Keratinocyte (primary cell): ENCODE measurements at regions not wholly inside any gene's neighbourhood (a gene's known extent, or its start where the extent isn't known, plus 50 kb on each side); places are given as distances from the start of the nearest gene placed in this dataset.
"Not testable (repeated sequence)": the region's sequence is repeated elsewhere in the genome, so short reads cannot be mapped to it uniquely, and the experiment has no call there.

Source experiments
- DNase-seq: peaks from one replicate; pipeline ENCODE4 v3.0.0-alpha.2; 2011; ENCODE audit warnings: low read depth, missing footprints, low spot score
- FAIRE-seq: peaks from 2 replicates; lab custom pipeline; 2011; peaks lifted over from hg19 to GRCh38; lab: Jason Lieb, UNC
- H2AFZ ChIP-seq: 2 replicates; pipeline ENCODE4 v1.6.0; 2012; ENCODE audit warnings: low read length, control low read depth, inconsistent platforms; ENCODE audit not compliant: control insufficient read depth
- H3K27ac ChIP-seq: 2 replicates; pipeline ENCODE4 v1.5.1; 2011; ENCODE audit warnings: low read length; ENCODE audit not compliant: control insufficient read depth, insufficient read depth
- H3K27me3 ChIP-seq: 3 replicates; pipeline ENCODE4 v1.6.0; 2011; ENCODE audit warnings: low read length; ENCODE audit not compliant: control insufficient read depth, insufficient read depth; ENCODE audit errors: extremely low read depth
- H3K36me3 ChIP-seq, 2 experiments: 2 replicates in 1 of 2; 3 replicates in 1 of 2; pipeline ENCODE4 v1.5.1; 2011; ENCODE audit warnings: low read length in 2 of 2, mild to moderate bottlenecking in 1 of 2; ENCODE audit not compliant: control insufficient read depth in 2 of 2, insufficient read depth in 2 of 2; ENCODE audit errors: extremely low read depth in 1 of 2
- H3K4me1 ChIP-seq: 3 replicates; pipeline ENCODE4 v1.5.1; 2011; ENCODE audit warnings: low read length; ENCODE audit not compliant: control insufficient read depth, insufficient read depth; ENCODE audit errors: extremely low read depth
- H3K4me2 ChIP-seq: 3 replicates; pipeline ENCODE4 v1.6.0; 2011; ENCODE audit warnings: low read depth, low read length; ENCODE audit not compliant: control insufficient read depth, insufficient read depth; ENCODE audit errors: extremely low read depth
- H3K4me3 ChIP-seq, 3 experiments: fragments of 200-600 bp in 1 of 3; sonication (generic) in 1 of 3; 2 replicates in 2 of 3; 3 replicates in 1 of 3; pipeline ENCODE4 v1.5.1; 2011 to 2016; ENCODE audit warnings: low read length in 3 of 3, mild to moderate bottlenecking in 3 of 3, control low read depth in 2 of 3, inconsistent platforms in 1 of 3, low read depth in 1 of 3, mixed read lengths in 1 of 3, mixed run types in 1 of 3, moderate library complexity in 1 of 3; ENCODE audit not compliant: control insufficient read depth in 2 of 3, insufficient read depth in 2 of 3; ENCODE audit errors: extremely low read depth in 1 of 3
- H3K79me2 ChIP-seq: 2 replicates; pipeline ENCODE4 v1.6.0; 2012; ENCODE audit warnings: low read length; ENCODE audit not compliant: control insufficient read depth, insufficient read depth
- H3K9ac ChIP-seq: 3 replicates; pipeline ENCODE4 v1.6.0; 2011; ENCODE audit warnings: low read length; ENCODE audit not compliant: control insufficient read depth, insufficient read depth; ENCODE audit errors: extremely low read depth
- H3K9me1 ChIP-seq: 3 replicates; pipeline ENCODE4 v1.6.0; 2011; ENCODE audit warnings: low read length; ENCODE audit not compliant: control insufficient read depth, insufficient read depth; ENCODE audit errors: extremely low read depth
- H3K9me3 ChIP-seq: 2 replicates; pipeline ENCODE4 v1.5.1; 2012; ENCODE audit warnings: low read depth, low read length; ENCODE audit not compliant: control insufficient read depth
- H4K20me1 ChIP-seq: 3 replicates; pipeline ENCODE4 v1.6.0; 2011; ENCODE audit warnings: low read length; ENCODE audit not compliant: control insufficient read depth, insufficient read depth; ENCODE audit errors: extremely low read depth
- CTCF ChIP-seq, 3 experiments: IDR thresholded peaks in 1 of 3; conservative IDR thresholded peaks in 1 of 3; optimal IDR thresholded peaks in 1 of 3; 2 replicates in 2 of 3; 3 replicates in 1 of 3; pipeline versions ENCODE3 to v1.5.1; 2011; ENCODE audit warnings: low read length in 3 of 3, mild to moderate bottlenecking in 3 of 3, moderate library complexity in 2 of 3, control low read depth in 1 of 3, inconsistent platforms in 1 of 3; ENCODE audit not compliant: insufficient read depth in 2 of 3; ENCODE audit errors: extremely low read depth in 1 of 3
- EZH2 ChIP-seq: IDR thresholded peaks from one replicate; pipeline ENCODE4 v1.6.1; 2012; ENCODE audit warnings: inconsistent platforms, mild to moderate bottlenecking, low read length, moderate library complexity
- dilution Hi-C: fragments of 300-500 bp; cut with MboI; formaldehyde crosslinking; loops from one replicate; pipeline ENCODE4 v1.7.0; 2020; ENCODE audit warnings: low sequenced_read_pairs; ENCODE audit not compliant: extremely low pct_ligation_motif_present

- dilution Hi-C loops: no loop called here
Measured at GRCh38 chr7:101727184-101727583, 90.2 kb upstream of the CUX1 start.

GRCh38 chr7:101728128-101728527 is 89.3 kb upstream of the CUX1 start:
- no peak overlapping the region for H3K4me2 ChIP-seq
- DNase-seq: no peak
- no peaks in the 10 kb centered on the region for H4K20me1 ChIP-seq
- H3K36me3 ChIP-seq: no peaks in the 10 kb centered on the region
- no peak for FAIRE-seq
- no peak overlapping the region for H3K4me3 ChIP-seq
- no peaks in the 10 kb centered on the region for H3K9me1 ChIP-seq
- no peaks in the 10 kb centered on the region for H3K4me1 ChIP-seq
- H3K9ac ChIP-seq: no peak overlapping the region
- no peak overlapping the region for H3K27ac ChIP-seq
- no peaks in the 10 kb centered on the region for H3K9me3 ChIP-seq
- H3K79me2 ChIP-seq: no peaks in the 10 kb centered on the region
- no peak overlapping the region for H2AFZ ChIP-seq
- no peak for TF ChIP-seq CTCF (optimal IDR thresholded peaks at IDR 0.05 in 1 of 3, IDR thresholded peaks at IDR 0.05 in 1 of 3, conservative IDR thresholded peaks at IDR 0.05 in 1 of 3; ENCODE audit: extremely low read depth in 1 of 3, insufficient read depth in 2 of 3, low read length in 3 of 3)
- TF ChIP-seq EZH2: no peak
- dilution Hi-C loops: no loop called here
- H3K27me3 ChIP-seq: peaks cover 6% of the 10 kb centered on the region

More at GRCh38 chr7:101727184-101727583, 90.2 kb upstream of the CUX1 start:
- Histone ChIP-seq H3K27me3 (peaks cover 8% of the 10 kb centered on the region), H3K36me3 (no peaks in the 10 kb centered on the region), H3K4me1 (no peaks in the 10 kb centered on the region), H3K79me2 (no peaks in the 10 kb centered on the region), H3K4me2 (no peak overlapping the region), H2AFZ (no peak overlapping the region), H3K27ac (no peak overlapping the region), H3K9me3 (no peaks in the 10 kb centered on the region), H3K4me3 (no peak overlapping the region), H3K9me1 (no peaks in the 10 kb centered on the region), H3K9ac (no peak overlapping the region), H4K20me1 (no peaks in the 10 kb centered on the region)
- DNase-seq: no peak
- TF ChIP-seq CTCF (optimal IDR thresholded peaks at IDR 0.05 in 1 of 3, IDR thresholded peaks at IDR 0.05 in 1 of 3, conservative IDR thresholded peaks at IDR 0.05 in 1 of 3; ENCODE audit: extremely low read depth in 1 of 3, insufficient read depth in 2 of 3, low read length in 3 of 3) (no peak), EZH2 (no peak)
- FAIRE-seq: no peak

GRCh38 chr7:101728873-101729240 is 88.6 kb upstream of the CUX1 start:
- H3K9ac ChIP-seq, DNase-seq, H3K9me1 ChIP-seq, H4K20me1 ChIP-seq, H3K36me3 ChIP-seq, FAIRE-seq, H3K27ac ChIP-seq, H2AFZ ChIP-seq, H3K4me1 ChIP-seq, dilution Hi-C loops, H3K79me2 ChIP-seq, H3K27me3 ChIP-seq, H3K4me2 ChIP-seq, H3K9me3 ChIP-seq, H3K4me3 ChIP-seq: not testable (repeated sequence)
